GM23248 (cell line): ENCODE measurements at regions not wholly inside any gene's neighbourhood (a gene's known extent, or its start where the extent isn't known, plus 50 kb on each side); places are given as distances from the start of the nearest gene placed in this dataset.
"Not testable (repeated sequence)": the region's sequence is repeated elsewhere in the genome, so short reads cannot be mapped to it uniquely, and the experiment has no call there.

Source experiments
- EZH2 ChIP-seq: fragments of 200-600 bp; sonication (generic); IDR thresholded peaks from 2 replicates; pipeline ENCODE4 v1.6.1; 2018; ENCODE audit warnings: antibody characterized with exemption, mild to moderate bottlenecking; ENCODE audit not compliant: insufficient read depth, poor library complexity, severe bottlenecking
- EZH2phosphoT487 ChIP-seq: fragments of 200-600 bp; sonication (generic); IDR thresholded peaks from 2 replicates; pipeline ENCODE4 v1.6.1; 2018; ENCODE audit warnings: antibody characterized with exemption, moderate library complexity, mild to moderate bottlenecking, low read depth; ENCODE audit not compliant: insufficient read depth

- TF ChIP-seq EZH2phosphoT487, EZH2: not testable (repeated sequence)
Observed at GRCh38 chr9:63821293-63821692, 1463.7 kb downstream of the FOXD4L5 start.
